HG03469 (cell line): ENCODE measurements at regions not wholly inside any gene's neighbourhood (a gene's known extent, or its start where the extent isn't known, plus 50 kb on each side); places are given as distances from the start of the nearest gene placed in this dataset.

Experiments
- ATAC-seq: cut with Tn5 transposase; IDR thresholded peaks from one replicate; pipeline ENCODE4 v1.9.1; 2021; ENCODE audit warnings: mild to moderate bottlenecking, moderate library complexity, moderate number of reproducible peaks; ENCODE audit not compliant: unreplicated experiment

- no peak for ATAC-seq
Observed at GRCh38 chr1:218573925-218574324, 228.8 kb downstream of the TGFB2 start.

- ATAC-seq: no peak
Observed at GRCh38 chr1:218575079-218575478, 229.9 kb downstream of the TGFB2 start.

GRCh38 chr1:218575856-218576255 is 230.7 kb downstream of the TGFB2 start:
- ATAC-seq: no peak

GRCh38 chr1:218582646-218583045 is 237.5 kb downstream of the TGFB2 start:
- ATAC-seq: no peak

GRCh38 chr1:218584418-218585155 is 239.5 kb downstream of the TGFB2 start:
- ATAC-seq: no peak

- ATAC-seq: no peak
Observed at GRCh38 chr1:218585511-218586184, 240.5 kb downstream of the TGFB2 start.

- ATAC-seq: no peak
Observed at GRCh38 chr1:218587900-218588299, 242.8 kb downstream of the TGFB2 start.

- no peak for ATAC-seq
Observed at GRCh38 chr1:218588540-218589172, 243.5 kb downstream of the TGFB2 start.

- ATAC-seq: no peak
Observed at GRCh38 chr1:218589487-218589886, 244.4 kb downstream of the TGFB2 start.

- no peak for ATAC-seq
Observed at GRCh38 chr1:218591966-218592365, 246.8 kb downstream of the TGFB2 start.

GRCh38 chr1:218592688-218593087 is 247.6 kb downstream of the TGFB2 start:
- ATAC-seq: no peak

GRCh38 chr1:218600968-218601367 is 255.8 kb downstream of the TGFB2 start:
- ATAC-seq: no peak

GRCh38 chr1:218604217-218604616 is 259.1 kb downstream of the TGFB2 start:
- no peak for ATAC-seq

GRCh38 chr1:218611916-218612585 is 266.9 kb downstream of the TGFB2 start:
- ATAC-seq: no peak

- no peak for ATAC-seq
Observed at GRCh38 chr1:218613105-218613504, 268.0 kb downstream of the TGFB2 start.

- no peak for ATAC-seq
Observed at GRCh38 chr1:218614031-218614430, 268.9 kb downstream of the TGFB2 start.

- ATAC-seq: no peak
Observed at GRCh38 chr1:218616681-218617080, 271.5 kb downstream of the TGFB2 start.

GRCh38 chr1:218617986-218618385 is 272.9 kb downstream of the TGFB2 start:
- no peak for ATAC-seq

- ATAC-seq: no peak
Observed at GRCh38 chr1:218620956-218621355, 275.8 kb downstream of the TGFB2 start.

GRCh38 chr1:218624052-218624451 is 278.9 kb downstream of the TGFB2 start:
- ATAC-seq: no peak

GRCh38 chr1:218625393-218625792 is 280.3 kb downstream of the TGFB2 start:
- ATAC-seq: no peak
